ENCODE measurements at regions not wholly inside any gene's neighbourhood (a gene's known extent, or its start where the extent isn't known, plus 50 kb on each side); places are given as distances from the start of the nearest gene placed in this dataset.

DNA sequence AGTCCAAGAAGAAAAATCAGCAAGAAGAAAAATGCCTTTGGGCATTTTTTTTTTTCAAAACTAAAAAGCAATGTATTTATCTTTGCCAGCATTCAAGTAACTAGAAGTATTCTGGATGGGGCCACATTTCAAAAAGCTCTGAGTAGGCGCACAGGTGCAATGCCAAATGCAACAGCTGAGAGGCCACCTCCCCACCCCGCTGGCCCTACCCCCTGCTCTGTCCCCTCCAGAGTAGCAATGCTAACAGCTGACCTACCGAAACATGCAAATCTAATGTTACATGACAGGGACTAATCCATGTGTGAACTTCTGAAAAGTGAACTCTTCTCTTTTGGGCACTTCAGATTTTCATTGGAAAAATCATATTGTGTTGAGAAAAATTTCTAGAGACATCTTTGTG is 153.7 kb upstream of the SLC38A2 start:
- DNase-seq (ENCODE audit: low spot score), result no peak
- TF ChIP-seq, protein P1, sequence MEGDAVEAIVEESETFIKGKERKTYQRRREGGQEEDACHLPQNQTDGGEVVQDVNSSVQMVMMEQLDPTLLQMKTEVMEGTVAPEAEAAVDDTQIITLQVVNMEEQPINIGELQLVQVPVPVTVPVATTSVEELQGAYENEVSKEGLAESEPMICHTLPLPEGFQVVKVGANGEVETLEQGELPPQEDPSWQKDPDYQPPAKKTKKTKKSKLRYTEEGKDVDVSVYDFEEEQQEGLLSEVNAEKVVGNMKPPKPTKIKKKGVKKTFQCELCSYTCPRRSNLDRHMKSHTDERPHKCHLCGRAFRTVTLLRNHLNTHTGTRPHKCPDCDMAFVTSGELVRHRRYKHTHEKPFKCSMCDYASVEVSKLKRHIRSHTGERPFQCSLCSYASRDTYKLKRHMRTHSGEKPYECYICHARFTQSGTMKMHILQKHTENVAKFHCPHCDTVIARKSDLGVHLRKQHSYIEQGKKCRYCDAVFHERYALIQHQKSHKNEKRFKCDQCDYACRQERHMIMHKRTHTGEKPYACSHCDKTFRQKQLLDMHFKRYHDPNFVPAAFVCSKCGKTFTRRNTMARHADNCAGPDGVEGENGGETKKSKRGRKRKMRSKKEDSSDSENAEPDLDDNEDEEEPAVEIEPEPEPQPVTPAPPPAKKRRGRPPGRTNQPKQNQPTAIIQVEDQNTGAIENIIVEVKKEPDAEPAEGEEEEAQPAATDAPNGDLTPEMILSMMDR (conservative IDR thresholded peaks at IDR 0.05; ENCODE audit: low read depth, low read length), result no peak
- TF ChIP-seq EZH2 (IDR thresholded peaks at IDR 0.05; ENCODE audit: borderline replicate concordance, low read depth, low read length, poor library complexity, severe bottlenecking), result no peak
- Histone ChIP-seq H3K27me3 (replicated peaks; ENCODE audit: insufficient read depth, low read depth, low read length, poor library complexity) (no peaks in the 10 kb centered on the region), H3K4me3 (ENCODE audit: low read depth, low read length, poor library complexity, severe bottlenecking) (no peak overlapping the region), H3K36me3 (ENCODE audit: insufficient read depth, low read length, poor library complexity, severe bottlenecking) (no peaks in the 10 kb centered on the region), H3K4me1 (ENCODE audit: insufficient read depth, low read length, poor library complexity, severe bottlenecking) (peaks cover 10% of the 10 kb centered on the region), H3K27ac (ENCODE audit: low read depth, low read length, poor library complexity, severe bottlenecking) (no peak overlapping the region), H3K9me3 (ENCODE audit: low read depth, low read length, poor library complexity, severe bottlenecking) (no peaks in the 10 kb centered on the region)
- ChIA-PET CTCF (no interaction called here), POLR2A (ENCODE audit: low non-redundant PET) (no interaction called here)
- intact Hi-C loops (cut with micrococcal nuclease; ENCODE audit: unreplicated experiment), result no loop called here
- no TSS peak for BruUV-seq (replicated peaks)

GRCh38 chr12:46524778-46525177 is 152.2 kb upstream of the SLC38A2 start:
- Histone ChIP-seq H3K27ac (ENCODE audit: low read depth, low read length, poor library complexity, severe bottlenecking) (no peak overlapping the region), H3K36me3 (ENCODE audit: insufficient read depth, low read length, poor library complexity, severe bottlenecking) (no peaks in the 10 kb centered on the region), H3K27me3 (replicated peaks; ENCODE audit: insufficient read depth, low read depth, low read length, poor library complexity) (no peaks in the 10 kb centered on the region), H3K4me1 (ENCODE audit: insufficient read depth, low read length, poor library complexity, severe bottlenecking) (peaks cover 10% of the 10 kb centered on the region), H3K9me3 (ENCODE audit: low read depth, low read length, poor library complexity, severe bottlenecking) (no peaks in the 10 kb centered on the region), H3K4me3 (ENCODE audit: low read depth, low read length, poor library complexity, severe bottlenecking) (no peak overlapping the region)
- ChIA-PET POLR2A (ENCODE audit: low non-redundant PET) (no interaction called here), CTCF (no interaction called here)
- BruUV-seq (replicated peaks), result no TSS peak
- TF ChIP-seq, protein P1 (conservative IDR thresholded peaks at IDR 0.05; ENCODE audit: low read depth, low read length), result no peak
- no peak for TF ChIP-seq EZH2 (IDR thresholded peaks at IDR 0.05; ENCODE audit: borderline replicate concordance, low read depth, low read length, poor library complexity, severe bottlenecking)
- intact Hi-C loops (cut with micrococcal nuclease; ENCODE audit: unreplicated experiment), result no loop called here
- no peak for DNase-seq (ENCODE audit: low spot score)

DNA sequence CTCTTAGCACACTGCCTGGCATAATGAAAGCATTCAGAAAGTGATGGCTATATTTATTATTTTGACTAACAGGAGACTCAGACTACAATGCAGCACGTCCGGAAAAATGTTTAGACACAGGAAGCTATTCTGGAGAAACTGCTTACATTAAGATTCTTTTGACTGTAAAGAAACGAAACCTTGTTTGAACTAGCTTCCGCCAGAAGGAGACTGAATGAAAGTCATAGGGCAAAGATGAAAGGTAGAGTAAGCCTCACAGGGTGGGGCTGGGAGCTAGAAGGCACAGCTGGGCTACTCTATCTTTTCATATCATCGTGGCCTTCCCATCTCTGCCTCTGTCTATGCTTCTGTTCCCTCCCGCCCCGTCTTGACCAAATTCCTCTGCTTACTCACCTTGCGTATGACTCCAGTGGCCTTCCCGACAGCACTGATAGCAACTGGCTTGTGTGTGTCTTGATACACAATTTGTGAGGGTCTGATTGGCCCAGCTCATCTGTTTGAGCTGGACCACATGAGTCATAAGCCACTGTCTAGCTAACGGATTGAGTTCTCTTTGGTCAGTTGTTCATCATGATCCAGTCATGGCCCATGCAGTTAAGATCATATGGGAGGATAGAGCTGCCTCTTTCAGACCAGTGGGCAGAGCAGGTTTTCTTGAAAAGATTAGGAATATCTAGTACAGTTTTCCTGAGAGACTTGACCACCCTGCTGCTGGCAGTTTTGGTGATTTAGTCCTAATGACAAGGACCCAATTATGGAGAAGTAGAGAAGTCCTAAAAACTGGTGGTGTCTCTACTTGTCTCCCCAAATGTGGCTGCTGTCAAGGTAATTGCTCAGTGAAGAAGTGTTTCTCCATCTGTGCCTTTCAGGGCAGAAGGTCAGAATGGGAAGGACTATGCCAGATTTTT is 151.5 kb upstream of the SLC38A2 start:
- H3K9me3 ChIP-seq (ENCODE audit: low read depth, low read length, poor library complexity, severe bottlenecking), result no peaks in the 10 kb centered on the region
- DNase-seq (ENCODE audit: low spot score), result no peak
- H3K4me3 ChIP-seq (ENCODE audit: low read depth, low read length, poor library complexity, severe bottlenecking), result no peak overlapping the region
- peaks cover 10% of the 10 kb centered on the region for H3K4me1 ChIP-seq (ENCODE audit: insufficient read depth, low read length, poor library complexity, severe bottlenecking)
- CTCF ChIA-PET, result no interaction called here
- no peaks in the 10 kb centered on the region for H3K36me3 ChIP-seq (ENCODE audit: insufficient read depth, low read length, poor library complexity, severe bottlenecking)
- TF ChIP-seq, protein P1 (conservative IDR thresholded peaks at IDR 0.05; ENCODE audit: low read depth, low read length), result no peak
- TF ChIP-seq EZH2 (IDR thresholded peaks at IDR 0.05; ENCODE audit: borderline replicate concordance, low read depth, low read length, poor library complexity, severe bottlenecking), result no peak
- BruUV-seq (replicated peaks), result no TSS peak
- POLR2A ChIA-PET (ENCODE audit: low non-redundant PET), result no interaction called here
- intact Hi-C loops (cut with micrococcal nuclease; ENCODE audit: unreplicated experiment), result no loop called here
- H3K27ac ChIP-seq (ENCODE audit: low read depth, low read length, poor library complexity, severe bottlenecking), result no peak overlapping the region
- H3K27me3 ChIP-seq (replicated peaks; ENCODE audit: insufficient read depth, low read depth, low read length, poor library complexity), result no peaks in the 10 kb centered on the region
